GM19025 (cell line): ENCODE measurements at regions not wholly inside any gene's neighbourhood (a gene's known extent, or its start where the extent isn't known, plus 50 kb on each side); places are given as distances from the start of the nearest gene placed in this dataset.
"Not testable (repeated sequence)": the region's sequence is repeated elsewhere in the genome, so short reads cannot be mapped to it uniquely, and the experiment has no call there.

Experiments
- ATAC-seq: cut with Tn5 transposase; IDR thresholded peaks from one replicate; pipeline ENCODE4 v1.9.1; 2021; ENCODE audit warnings: mild to moderate bottlenecking, low read depth, moderate library complexity; ENCODE audit not compliant: unreplicated experiment

- ATAC-seq, result no peak
Measured at GRCh38 chr12:31906557-31907301, 52.5 kb upstream of the RESF1 start.

GRCh38 chr12:31903025-31903424 is 56.2 kb upstream of the RESF1 start:
- no peak for ATAC-seq

DNA sequence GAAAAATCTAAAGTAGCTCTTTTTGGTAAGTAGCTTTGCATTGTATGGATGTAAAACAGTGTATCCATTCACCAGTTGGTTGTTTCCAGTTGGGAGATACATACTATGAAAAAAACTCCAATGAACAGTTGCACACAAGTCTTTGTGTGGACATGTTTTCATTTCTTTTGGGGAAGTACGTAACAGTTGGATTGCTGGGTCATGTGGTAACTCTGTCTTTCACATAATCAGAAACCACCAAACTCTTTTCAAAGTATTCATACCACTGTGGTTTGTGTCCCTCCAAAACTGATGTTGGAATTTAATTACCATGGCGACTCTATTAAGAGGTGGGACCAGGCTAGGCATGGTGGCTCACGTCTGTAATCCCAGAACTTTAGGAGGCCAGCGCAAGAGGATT is 58.9 kb upstream of the RESF1 start:
- ATAC-seq, result no peak

DNA sequence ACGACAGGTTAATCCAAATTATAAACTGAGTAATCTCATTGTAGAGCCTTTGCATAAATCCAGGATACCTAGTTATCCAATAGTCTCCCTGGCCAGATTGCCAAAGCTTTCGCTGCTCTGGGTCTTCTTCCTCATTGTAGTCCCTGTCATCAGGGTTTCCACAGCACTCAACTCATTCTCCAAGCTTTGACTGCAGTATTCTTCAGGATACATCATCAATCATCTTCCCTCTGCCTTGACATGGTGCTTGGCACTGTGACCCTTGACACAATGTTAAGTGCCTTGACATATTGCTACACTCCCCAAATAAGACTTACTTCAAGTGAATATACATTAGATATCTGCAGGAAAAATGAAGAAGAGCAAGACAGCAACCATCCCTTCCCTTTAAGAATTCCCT is 60.1 kb upstream of the RESF1 start:
- ATAC-seq, result no peak

- ATAC-seq, result no peak
Measured at GRCh38 chr12:31897781-31898503, 61.3 kb upstream of the RESF1 start.

- not testable (repeated sequence) for ATAC-seq
Measured at GRCh38 chr12:31897092-31897491, 62.1 kb upstream of the RESF1 start.

DNA sequence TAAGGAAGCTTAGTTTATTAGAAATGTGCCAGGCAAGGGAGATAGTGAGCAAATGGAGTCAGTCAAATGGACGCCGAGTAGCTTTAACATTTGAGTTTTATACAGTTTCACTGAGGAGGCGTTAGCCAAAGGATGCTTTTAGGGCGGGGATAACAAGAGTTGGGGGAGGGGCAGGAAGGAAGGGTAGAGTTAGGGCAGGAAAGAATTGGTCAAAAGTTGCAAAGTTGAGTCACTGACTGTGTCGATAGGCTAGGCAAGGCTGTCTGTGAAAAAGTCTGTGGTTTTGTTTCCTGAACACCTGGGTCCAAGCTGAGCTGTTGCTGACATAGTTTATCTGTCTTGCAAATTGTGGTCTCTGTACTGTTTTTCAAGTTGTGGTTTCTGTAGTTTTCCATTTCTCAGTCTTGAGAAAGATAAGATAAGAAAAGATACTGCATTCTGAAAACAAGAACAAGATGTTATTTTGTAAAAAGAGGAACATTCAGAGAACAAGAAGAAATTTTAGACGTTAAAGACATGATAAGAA is 62.6 kb upstream of the RESF1 start:
- ATAC-seq, result peak; percentile 99

GRCh38 chr12:31895449-31896150 is 63.6 kb upstream of the RESF1 start:
- no peak for ATAC-seq

DNA sequence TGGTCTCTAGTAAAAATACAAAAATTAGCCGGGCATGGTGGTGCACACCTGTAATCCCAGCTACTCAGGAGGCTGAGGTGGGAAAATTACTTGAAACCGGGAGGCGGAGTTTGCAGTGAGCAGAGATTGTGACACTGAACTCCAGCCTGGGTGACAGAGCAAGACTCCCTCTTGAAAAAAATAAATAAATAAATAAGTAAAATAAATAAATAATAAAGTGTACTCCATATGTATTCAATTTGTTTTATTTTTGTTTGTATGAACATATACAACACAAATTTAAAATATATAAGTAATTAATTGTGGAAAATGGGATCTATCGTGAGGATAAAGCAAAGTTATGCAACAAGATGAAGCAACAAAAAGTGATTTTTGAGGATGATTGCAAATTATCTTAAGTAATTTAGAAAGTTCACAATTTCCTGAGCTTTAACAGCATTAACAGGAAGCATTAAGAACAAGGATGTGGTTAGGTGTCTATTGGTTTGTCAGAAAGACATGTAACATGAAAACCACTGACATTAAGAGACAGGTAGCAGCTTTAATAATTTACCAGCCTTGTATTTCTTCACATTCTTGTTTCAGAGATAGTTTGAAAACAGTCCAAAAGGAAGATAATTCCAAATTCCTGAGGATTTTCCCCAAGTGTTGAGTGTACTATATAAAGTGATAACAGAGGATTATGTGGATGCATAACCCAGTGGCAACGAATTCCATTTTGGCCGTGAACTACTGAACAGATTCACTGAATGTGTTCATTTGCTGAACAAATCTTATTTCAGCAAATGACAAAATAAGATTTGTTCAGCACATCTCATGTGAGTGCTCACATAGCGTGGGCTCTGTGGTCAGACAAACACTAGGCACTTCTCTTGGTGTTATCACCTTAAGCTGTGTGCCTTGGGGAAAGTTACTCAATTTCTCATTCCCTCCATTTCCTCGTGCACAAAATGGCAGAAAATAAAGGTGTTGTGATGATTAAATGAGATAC is 68.6 kb upstream of the RESF1 start:
- ATAC-seq, result peak; percentile 49

- ATAC-seq, result no peak
Measured at GRCh38 chr12:31887109-31887811, 72.0 kb upstream of the RESF1 start.

DNA sequence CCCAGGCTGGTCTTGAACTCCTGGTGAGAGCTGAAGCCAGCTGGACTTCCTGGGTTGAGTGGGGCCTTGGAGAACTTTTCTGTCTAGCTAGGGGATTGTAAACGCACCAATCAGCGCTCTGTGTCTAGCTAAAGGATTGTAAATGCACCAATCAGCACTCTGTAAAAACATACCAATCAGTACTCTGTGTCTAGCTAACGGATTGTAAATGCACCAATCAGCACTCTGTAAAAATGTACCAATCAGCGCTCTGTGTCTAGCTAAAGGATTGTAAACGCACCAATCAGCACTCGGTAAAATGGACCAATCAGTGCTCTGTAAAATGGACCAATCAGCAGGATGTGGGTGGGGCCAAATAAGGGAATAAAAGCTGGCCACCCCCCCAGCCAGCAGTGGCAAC is 76.5 kb upstream of the RESF1 start:
- not testable (repeated sequence) for ATAC-seq

GRCh38 chr12:31880340-31880739 is 78.9 kb upstream of the RESF1 start:
- ATAC-seq, result no peak

DNA sequence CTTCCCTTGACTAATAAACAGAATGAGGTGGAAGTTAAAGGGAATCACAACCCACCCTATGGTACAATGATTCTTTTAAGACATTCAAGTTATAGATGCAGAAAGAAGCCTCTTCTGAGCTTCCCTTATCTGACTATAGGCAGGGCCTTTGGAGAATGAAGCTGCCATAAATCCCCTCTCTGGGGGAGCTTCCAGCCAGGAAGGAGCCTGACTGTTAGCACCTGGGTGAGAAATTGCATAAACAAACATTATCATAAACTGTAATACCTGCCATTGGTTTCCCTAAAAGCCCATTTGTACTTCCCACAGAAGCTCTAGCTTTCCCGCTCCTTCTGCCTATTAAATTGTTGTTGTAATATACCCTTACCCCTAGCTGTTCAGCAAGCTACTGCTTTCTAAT is 81.3 kb upstream of the RESF1 start:
- no peak for ATAC-seq

GRCh38 chr12:31876568-31877424 is 82.4 kb upstream of the RESF1 start:
- ATAC-seq, result no peak

GRCh38 chr12:31875609-31875964 is 83.6 kb upstream of the RESF1 start:
- no peak for ATAC-seq

DNA sequence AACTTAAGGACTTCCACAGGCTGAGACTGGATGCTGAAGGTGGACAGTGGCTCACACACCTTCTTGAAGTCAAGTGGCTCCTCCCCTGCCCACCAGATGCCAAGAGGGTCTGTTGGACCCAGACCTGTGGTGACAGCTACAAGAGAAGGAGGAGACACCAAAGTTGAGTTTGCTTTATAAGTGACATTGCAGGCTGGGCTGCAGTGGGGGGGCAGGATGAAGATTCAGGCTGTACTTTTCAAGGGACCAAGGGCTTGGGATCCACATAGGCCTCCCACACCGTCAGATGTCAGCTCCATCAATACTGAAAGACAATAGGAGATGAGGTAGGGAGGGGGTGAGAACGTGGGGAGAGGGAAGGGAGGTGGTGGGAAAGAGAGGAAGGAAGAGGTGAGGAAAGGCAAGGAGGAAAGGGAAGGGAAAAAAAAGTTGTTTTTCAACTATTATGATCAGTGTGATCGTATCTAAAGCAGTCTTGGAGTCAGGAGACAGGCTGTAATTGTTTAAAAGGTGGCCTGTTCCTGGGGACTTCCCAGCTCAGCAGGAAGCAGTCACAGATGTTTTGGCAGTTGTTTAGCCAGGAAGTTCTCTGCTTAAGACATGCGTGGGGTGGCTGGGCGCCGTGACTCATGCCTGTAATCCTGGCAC is 84.1 kb upstream of the RESF1 start:
- peak; percentile 94 for ATAC-seq

DNA sequence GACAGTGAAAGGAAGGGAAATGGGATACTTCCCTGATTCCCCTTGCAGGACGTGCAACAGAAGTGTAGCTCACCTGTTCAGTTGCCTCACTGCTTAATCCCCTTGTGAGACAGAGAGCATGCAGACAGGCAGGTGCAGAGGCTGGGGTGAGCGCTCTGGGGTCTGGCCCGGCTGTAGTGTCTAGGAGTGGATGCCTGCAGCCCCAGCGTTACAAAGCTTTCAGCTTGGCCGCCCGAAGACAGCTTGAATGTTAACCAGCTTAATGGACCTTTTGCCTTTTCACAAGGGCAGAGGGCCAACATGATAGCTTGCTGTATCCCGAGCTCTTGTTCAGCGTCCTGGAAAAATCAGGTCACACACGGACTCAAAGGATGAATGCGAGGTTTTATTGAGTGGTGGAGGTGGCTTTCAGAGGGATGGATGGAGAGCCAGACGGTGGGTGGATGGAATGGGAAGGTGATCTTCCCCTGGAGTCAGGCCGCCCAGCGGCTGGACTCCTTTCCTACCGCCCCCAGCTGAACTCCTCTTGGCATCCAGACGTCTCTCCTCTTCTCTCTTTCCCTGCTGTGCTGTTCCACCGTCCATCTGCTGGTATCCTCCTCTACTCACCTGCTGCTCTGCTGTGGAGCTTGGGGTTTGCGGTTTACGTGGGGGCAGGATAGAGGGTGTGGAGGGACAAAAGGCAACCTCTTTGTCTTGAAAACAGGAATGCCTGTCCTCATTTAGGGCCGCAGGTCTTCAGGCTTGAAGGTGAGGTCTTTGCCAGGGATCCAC is 86.2 kb upstream of the RESF1 start:
- ATAC-seq, result no peak
